DND-41 (cell line): ENCODE measurements at regions not wholly inside any gene's neighbourhood (a gene's known extent, or its start where the extent isn't known, plus 50 kb on each side); places are given as distances from the start of the nearest gene placed in this dataset.

Experiments
- ATAC-seq: fragments of 200-7000 bp; cut with Tn5 transposase; 3 replicates; pipeline ENCODE4 v1.9.1; 2021; ENCODE audit warnings: low read depth; ENCODE audit not compliant: insufficient read depth
- DNase-seq: peaks from one replicate; pipeline ENCODE4 v3.0.0-alpha.2; 2020
- H2AFZ ChIP-seq: 2 replicates; pipeline ENCODE4 v1.6.0; 2012; ENCODE audit warnings: low read depth, low read length
- H3K27ac ChIP-seq: 2 replicates; pipeline ENCODE4 v1.5.1; 2012; ENCODE audit warnings: low read length, inconsistent platforms
- H3K27me3 ChIP-seq: fragments of 200-600 bp; sonication (generic); 2 replicates; pipeline ENCODE4 v1.6.0; 2012; ENCODE audit warnings: low read length, mild to moderate bottlenecking, inconsistent platforms; ENCODE audit not compliant: insufficient read depth, poor library complexity
- H3K36me3 ChIP-seq: 2 replicates; pipeline ENCODE4 v1.5.1; 2012; ENCODE audit warnings: low read length, inconsistent platforms; ENCODE audit not compliant: insufficient read depth
- H3K4me1 ChIP-seq: 2 replicates; pipeline ENCODE4 v1.5.1; 2012; ENCODE audit warnings: mild to moderate bottlenecking, low read length; ENCODE audit not compliant: insufficient read depth
- H3K4me2 ChIP-seq: 2 replicates; pipeline ENCODE4 v1.6.0; 2012; ENCODE audit warnings: mild to moderate bottlenecking, moderate library complexity, low read length, inconsistent platforms; ENCODE audit not compliant: insufficient read depth
- H3K4me3 ChIP-seq, 2 experiments: fragments of 200-600 bp in 1 of 2; shearing (Covaris generic) in 1 of 2; 2 replicates each; pipeline ENCODE4 v1.5.1; 2012 to 2016; ENCODE audit warnings: inconsistent platforms in 2 of 2, low read length in 2 of 2, mild to moderate bottlenecking in 2 of 2, low read depth in 1 of 2, moderate library complexity in 1 of 2
- H3K79me2 ChIP-seq: 2 replicates; pipeline ENCODE4 v1.6.0; 2012; ENCODE audit warnings: low read length, inconsistent platforms; ENCODE audit not compliant: insufficient read depth
- H3K9ac ChIP-seq: 2 replicates; pipeline ENCODE4 v1.6.0; 2012; ENCODE audit warnings: low read depth, mild to moderate bottlenecking, inconsistent platforms, low read length, moderate library complexity
- H3K9me3 ChIP-seq: 2 replicates; pipeline ENCODE4 v1.5.1; 2012; ENCODE audit warnings: low read length, moderate library complexity, mild to moderate bottlenecking, inconsistent platforms; ENCODE audit not compliant: insufficient read depth, severe bottlenecking
- H4K20me1 ChIP-seq: 2 replicates; pipeline ENCODE4 v1.6.0; 2012; ENCODE audit warnings: low read length; ENCODE audit not compliant: insufficient read depth
- EZH2 ChIP-seq: IDR thresholded peaks from 3 replicates; pipeline ENCODE4 v1.6.1; 2012; ENCODE audit warnings: borderline replicate concordance, low read depth, mild to moderate bottlenecking, moderate library complexity, low read length, inconsistent platforms; ENCODE audit not compliant: severe bottlenecking
- TF ChIP-seq, protein P1 (sequence below): IDR thresholded peaks from 2 replicates; pipeline ENCODE4 v1.5.1; 2012; ENCODE audit warnings: borderline replicate concordance, low read length, moderate library complexity, mild to moderate bottlenecking; ENCODE audit not compliant: poor library complexity, severe bottlenecking; ENCODE audit errors: extremely low read depth

DNA sequence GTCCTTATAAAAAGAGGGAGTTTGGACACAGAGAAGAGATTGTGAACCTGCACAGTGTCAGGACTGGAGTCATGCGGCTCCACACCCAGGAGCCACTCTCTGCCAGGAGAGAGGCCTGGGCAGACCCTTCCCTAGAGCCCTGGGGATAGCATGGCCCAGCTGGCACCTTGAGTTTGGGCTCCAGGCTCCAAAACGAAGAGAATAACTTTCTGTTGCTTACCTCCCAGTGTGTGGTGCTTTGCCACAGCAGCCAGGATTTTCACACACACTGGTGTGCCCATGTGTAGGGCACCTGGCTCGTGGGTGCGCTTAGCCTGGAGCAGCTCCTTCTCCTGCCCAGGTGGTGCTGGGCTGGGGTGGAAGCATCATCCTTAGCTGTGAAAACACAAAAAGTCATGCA is 344.3 kb downstream of the TEX29 start:
- Histone ChIP-seq H3K4me3 (no peak overlapping the region), H3K4me1 (no peaks in the 10 kb centered on the region), H3K27me3 (no peaks in the 10 kb centered on the region), H3K4me2 (no peak overlapping the region), H3K36me3 (no peaks in the 10 kb centered on the region), H3K9me3 (no peaks in the 10 kb centered on the region), H4K20me1 (no peaks in the 10 kb centered on the region), H3K79me2 (no peaks in the 10 kb centered on the region), H3K27ac (no peak overlapping the region), H3K9ac (no peak overlapping the region), H2AFZ (no peak overlapping the region)
- ATAC-seq (no peak), DNase-seq (no peak)
- TF ChIP-seq EZH2 = no peak
- TF ChIP-seq, protein P1, sequence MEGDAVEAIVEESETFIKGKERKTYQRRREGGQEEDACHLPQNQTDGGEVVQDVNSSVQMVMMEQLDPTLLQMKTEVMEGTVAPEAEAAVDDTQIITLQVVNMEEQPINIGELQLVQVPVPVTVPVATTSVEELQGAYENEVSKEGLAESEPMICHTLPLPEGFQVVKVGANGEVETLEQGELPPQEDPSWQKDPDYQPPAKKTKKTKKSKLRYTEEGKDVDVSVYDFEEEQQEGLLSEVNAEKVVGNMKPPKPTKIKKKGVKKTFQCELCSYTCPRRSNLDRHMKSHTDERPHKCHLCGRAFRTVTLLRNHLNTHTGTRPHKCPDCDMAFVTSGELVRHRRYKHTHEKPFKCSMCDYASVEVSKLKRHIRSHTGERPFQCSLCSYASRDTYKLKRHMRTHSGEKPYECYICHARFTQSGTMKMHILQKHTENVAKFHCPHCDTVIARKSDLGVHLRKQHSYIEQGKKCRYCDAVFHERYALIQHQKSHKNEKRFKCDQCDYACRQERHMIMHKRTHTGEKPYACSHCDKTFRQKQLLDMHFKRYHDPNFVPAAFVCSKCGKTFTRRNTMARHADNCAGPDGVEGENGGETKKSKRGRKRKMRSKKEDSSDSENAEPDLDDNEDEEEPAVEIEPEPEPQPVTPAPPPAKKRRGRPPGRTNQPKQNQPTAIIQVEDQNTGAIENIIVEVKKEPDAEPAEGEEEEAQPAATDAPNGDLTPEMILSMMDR = no peak

DNA sequence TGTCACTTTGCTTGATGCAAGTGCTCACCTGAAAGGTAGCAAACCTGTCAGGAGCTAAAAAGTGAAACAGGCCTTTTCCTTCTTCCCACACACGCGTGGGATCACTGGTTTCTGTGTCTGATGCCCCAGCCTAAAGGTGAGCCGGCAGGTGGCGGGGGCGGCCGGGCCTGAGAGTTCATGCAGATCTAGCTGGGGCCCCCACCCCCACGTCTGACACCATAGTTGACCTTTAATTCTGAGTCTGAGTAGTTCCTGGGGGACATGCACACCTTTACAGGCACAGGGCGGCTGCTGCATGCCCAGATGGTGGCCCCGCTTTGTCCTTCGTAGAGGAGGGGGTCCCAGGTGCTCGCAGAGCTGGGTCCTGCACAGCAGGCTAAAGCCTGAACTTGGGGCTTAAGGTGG is 345.3 kb downstream of the TEX29 start:
- Histone ChIP-seq H4K20me1 (no peaks in the 10 kb centered on the region), H3K4me3 (no peak overlapping the region), H3K9ac (no peak overlapping the region), H3K4me2 (no peak overlapping the region), H3K9me3 (no peaks in the 10 kb centered on the region), H3K4me1 (no peaks in the 10 kb centered on the region), H2AFZ (no peak overlapping the region), H3K27me3 (no peaks in the 10 kb centered on the region), H3K79me2 (no peaks in the 10 kb centered on the region), H3K27ac (no peak overlapping the region), H3K36me3 (no peaks in the 10 kb centered on the region)
- ATAC-seq = no peak
- no peak for DNase-seq
- TF ChIP-seq EZH2 = no peak
- TF ChIP-seq, protein P1 = no peak

DNA sequence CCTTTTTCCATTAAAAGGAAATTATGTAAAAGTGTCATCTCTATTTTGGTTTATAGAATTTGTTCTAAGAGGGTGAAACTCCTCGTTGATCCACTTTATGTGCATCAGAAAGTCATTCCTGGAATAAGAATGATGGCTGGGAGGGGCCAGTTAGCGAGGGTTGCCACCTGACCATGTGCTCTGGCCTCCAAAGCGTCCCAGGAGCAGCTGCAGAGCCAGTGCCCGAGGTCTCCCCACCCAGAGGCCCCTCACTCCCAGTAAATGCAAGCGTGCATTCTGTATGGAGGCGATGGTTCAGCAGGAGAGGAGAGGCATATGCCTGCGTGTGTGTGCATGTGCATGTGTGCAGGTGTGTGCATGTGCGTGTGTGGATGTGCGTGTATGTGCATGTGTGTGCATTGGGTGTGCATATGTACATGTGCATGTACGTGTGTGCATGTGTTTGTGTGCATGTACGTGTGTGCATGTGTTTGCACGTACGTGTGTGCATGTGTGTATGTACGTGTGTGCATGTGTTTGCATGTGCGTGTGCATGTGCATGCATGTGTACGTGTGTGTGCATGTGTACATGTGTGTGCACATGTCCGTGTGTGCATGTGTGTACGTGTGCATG is 345.8 kb downstream of the TEX29 start:
- Histone ChIP-seq H3K4me1 (no peaks in the 10 kb centered on the region), H3K4me2 (no peak overlapping the region), H3K27me3 (no peaks in the 10 kb centered on the region), H3K9me3 (no peaks in the 10 kb centered on the region), H3K27ac (no peak overlapping the region), H3K9ac (no peak overlapping the region), H4K20me1 (no peaks in the 10 kb centered on the region), H3K79me2 (no peaks in the 10 kb centered on the region), H3K4me3 (no peak overlapping the region), H3K36me3 (no peaks in the 10 kb centered on the region), H2AFZ (no peak overlapping the region)
- TF ChIP-seq, protein P1 = no peak
- no peak for TF ChIP-seq EZH2
- ATAC-seq (no peak), DNase-seq (no peak)
